CD14-positive monocyte (primary cell): ENCODE measurements at regions not wholly inside any gene's neighbourhood (a gene's known extent, or its start where the extent isn't known, plus 50 kb on each side); places are given as distances from the start of the nearest gene placed in this dataset.

ENCODE experiments used
- DNase-seq, 3 donors: peaks; one replicate each; pipeline ENCODE4 v3.0.0-alpha.2; 2011 to 2022
- H2AFZ ChIP-seq: 2 replicates; pipeline ENCODE4 v1.6.0; 2012; ENCODE audit warnings: mild to moderate bottlenecking, low read depth, low read length, inconsistent platforms; ENCODE audit not compliant: insufficient read depth, poor library complexity, severe bottlenecking
- H3K27ac ChIP-seq, 2 donors: 1 replicate in 1 of 2; 2 replicates in 1 of 2; pipeline ENCODE4 v1.5.1; 2012 to 2013; ENCODE audit warnings: low read length in 2 of 2, control low read depth in 1 of 2, inconsistent platforms in 1 of 2, low read depth in 1 of 2, mild to moderate bottlenecking in 1 of 2
- H3K27me3 ChIP-seq, 2 donors: one replicate each; pipeline versions ENCODE4 v1.6.0 to v1.6.1; 2011 to 2013; ENCODE audit warnings: low read length in 2 of 2; ENCODE audit not compliant: control insufficient read depth in 2 of 2, insufficient read depth in 2 of 2
- H3K36me3 ChIP-seq, 2 donors: replicated peaks in 1 of 2; 1 replicate in 1 of 2; 2 replicates in 1 of 2; pipeline versions ENCODE4 v1.5.1 to v1.6.1; 2012 to 2013; ENCODE audit warnings: low read length in 2 of 2, control low read depth in 1 of 2, inconsistent platforms in 1 of 2, mild to moderate bottlenecking in 1 of 2; ENCODE audit not compliant: insufficient read depth in 2 of 2, control insufficient read depth in 1 of 2
- H3K4me1 ChIP-seq, 2 donors: 1 replicate in 1 of 2; 2 replicates in 1 of 2; pipeline versions ENCODE4 v1.5.1 to v1.6.1; 2012 to 2013; ENCODE audit warnings: low read length in 2 of 2, control low read depth in 1 of 2, inconsistent platforms in 1 of 2, mild to moderate bottlenecking in 1 of 2, moderate library complexity in 1 of 2; ENCODE audit not compliant: insufficient read depth in 2 of 2, control insufficient read depth in 1 of 2
- H3K4me2 ChIP-seq: replicated peaks from 2 replicates; pipeline ENCODE3; 2012; ENCODE audit warnings: low read length, moderate library complexity, mild to moderate bottlenecking; ENCODE audit not compliant: poor library complexity, severe bottlenecking; ENCODE audit errors: extremely low read depth
- H3K4me3 ChIP-seq, 3 experiments: fragments of 200-600 bp in 1 of 3; sonication (generic) in 1 of 3; replicated peaks in 1 of 3; 1 replicate in 2 of 3; 2 replicates in 1 of 3; pipeline ENCODE4 v1.5.1; 2011 to 2013; ENCODE audit warnings: low read length in 3 of 3, mild to moderate bottlenecking in 3 of 3, control low read depth in 2 of 3, low read depth in 2 of 3, inconsistent platforms in 1 of 3, moderate library complexity in 1 of 3
- H3K79me2 ChIP-seq: 2 replicates; pipeline ENCODE4 v1.6.0; 2012; ENCODE audit warnings: mild to moderate bottlenecking, control low read depth, inconsistent platforms, low read length, moderate library complexity; ENCODE audit not compliant: insufficient read depth
- H3K9ac ChIP-seq: 2 replicates; pipeline ENCODE4 v1.6.0; 2017; ENCODE audit warnings: low read length, mild to moderate bottlenecking; ENCODE audit not compliant: insufficient read depth, poor library complexity, severe bottlenecking
- H3K9me3 ChIP-seq, 2 donors: replicated peaks in 1 of 2; 1 replicate in 1 of 2; 2 replicates in 1 of 2; pipeline versions ENCODE4 v1.5.1 to v1.6.1; 2012 to 2013; ENCODE audit warnings: low read length in 2 of 2, control low read depth in 1 of 2; ENCODE audit not compliant: control insufficient read depth in 1 of 2, insufficient read depth in 1 of 2
- H4K20me1 ChIP-seq: 2 replicates; pipeline ENCODE4 v1.6.0; 2012; ENCODE audit warnings: mild to moderate bottlenecking, low read length, control low read depth, moderate library complexity; ENCODE audit not compliant: insufficient read depth
- H3K27ac Mint-ChIP-seq, 7 donors: one replicate each; pipeline ENCODE4 v1.8.0; 2020; ENCODE audit warnings: mild to moderate bottlenecking in 7 of 7, mixed read lengths in 7 of 7, moderate library complexity in 6 of 7, inconsistent platforms in 2 of 7
- H3K27me3 Mint-ChIP-seq, 3 donors: one replicate each; pipeline ENCODE4 v1.8.0; 2021 to 2022; ENCODE audit warnings: low read depth in 3 of 3, mild to moderate bottlenecking in 3 of 3, mixed read lengths in 3 of 3, moderate library complexity in 3 of 3, inconsistent platforms in 1 of 3
- H3K36me3 Mint-ChIP-seq, 2 donors: one replicate each; pipeline ENCODE4 v1.8.0; 2020; ENCODE audit warnings: mixed read lengths in 2 of 2, inconsistent platforms in 1 of 2, mild to moderate bottlenecking in 1 of 2
- H3K4me1 Mint-ChIP-seq: one replicate; pipeline ENCODE4 v1.8.0; 2020; ENCODE audit warnings: mild to moderate bottlenecking, mixed read lengths
- H3K4me3 Mint-ChIP-seq, 2 donors: one replicate each; pipeline ENCODE4 v1.8.0; 2020; ENCODE audit warnings: mild to moderate bottlenecking in 2 of 2, mixed read lengths in 2 of 2, moderate library complexity in 1 of 2
- H3K9me3 Mint-ChIP-seq, 7 donors: one replicate each; pipeline ENCODE4 v1.8.0; 2020 to 2022; ENCODE audit warnings: mixed read lengths in 7 of 7, mild to moderate bottlenecking in 6 of 7, moderate library complexity in 6 of 7, inconsistent platforms in 2 of 7
- WGBS: methylation state at CpG from one replicate; pipeline ENCODE4 v1.1.5; 2013; ENCODE audit warnings: missing lambda C conversion rate; ENCODE audit not compliant: insufficient coverage; 5-methylcytosine and 5-hydroxymethylcytosine counted together
- intact Hi-C, 2 donors: fragments of 100-400 bp; cut with micrococcal nuclease; formaldehyde crosslinking; loops; one replicate each; pipeline versions ENCODE4 v1.15.0 to v1.15.1; 2023
- TF ChIP-seq, protein P1 (sequence below): fragments of 200-600 bp; IDR thresholded peaks from one replicate; pipeline ENCODE4 v1.8.0; 2022; ENCODE audit warnings: antibody characterized with exemption, mild to moderate bottlenecking

GRCh38 chr12:30847259-30847658 lies 79.3 kb upstream of the TSPAN11 start:
- Mint-ChIP-seq H3K4me1 (peaks cover 9% of the 10 kb centered on the region), H3K9me3 (no peaks in the 10 kb centered on the region), H3K4me3 (no peak overlapping the region), H3K36me3 (no peaks in the 10 kb centered on the region), H3K27ac (no peak overlapping the region), H3K27me3 (peaks cover 4 to 5% (median 5%) of the 10 kb centered on the region in 3 donors)
- DNase-seq: peak; percentile 47 to 71 (median 56)
- Histone ChIP-seq H3K4me2 (no peak overlapping the region), H3K4me1 (peaks cover 0 to 4% of the 10 kb centered on the region in 2 donors), H3K27ac (no peak overlapping the region), H3K27me3 (no peaks in the 10 kb centered on the region), H3K79me2 (no peaks in the 10 kb centered on the region), H2AFZ (no peak overlapping the region), H4K20me1 (no peaks in the 10 kb centered on the region), H3K4me3 (no peak overlapping the region), H3K36me3 (no peaks in the 10 kb centered on the region), H3K9ac (no peak overlapping the region), H3K9me3 (no peaks in the 10 kb centered on the region)
- intact Hi-C loops: loop anchor here (5.0 to 10.0 kb wide), 2 partner anchors 388 to 425 kb away; no protein-coding TSS in a partner anchor
- TF ChIP-seq, protein P1, sequence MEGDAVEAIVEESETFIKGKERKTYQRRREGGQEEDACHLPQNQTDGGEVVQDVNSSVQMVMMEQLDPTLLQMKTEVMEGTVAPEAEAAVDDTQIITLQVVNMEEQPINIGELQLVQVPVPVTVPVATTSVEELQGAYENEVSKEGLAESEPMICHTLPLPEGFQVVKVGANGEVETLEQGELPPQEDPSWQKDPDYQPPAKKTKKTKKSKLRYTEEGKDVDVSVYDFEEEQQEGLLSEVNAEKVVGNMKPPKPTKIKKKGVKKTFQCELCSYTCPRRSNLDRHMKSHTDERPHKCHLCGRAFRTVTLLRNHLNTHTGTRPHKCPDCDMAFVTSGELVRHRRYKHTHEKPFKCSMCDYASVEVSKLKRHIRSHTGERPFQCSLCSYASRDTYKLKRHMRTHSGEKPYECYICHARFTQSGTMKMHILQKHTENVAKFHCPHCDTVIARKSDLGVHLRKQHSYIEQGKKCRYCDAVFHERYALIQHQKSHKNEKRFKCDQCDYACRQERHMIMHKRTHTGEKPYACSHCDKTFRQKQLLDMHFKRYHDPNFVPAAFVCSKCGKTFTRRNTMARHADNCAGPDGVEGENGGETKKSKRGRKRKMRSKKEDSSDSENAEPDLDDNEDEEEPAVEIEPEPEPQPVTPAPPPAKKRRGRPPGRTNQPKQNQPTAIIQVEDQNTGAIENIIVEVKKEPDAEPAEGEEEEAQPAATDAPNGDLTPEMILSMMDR: peak; percentile 88
- WGBS: no CpG with 5 or more reads among the region's 3 CpGs

- H3K4me1 Mint-ChIP-seq: peaks cover 7% of the 10 kb centered on the region
- TF ChIP-seq, protein P1: no peak
- Histone ChIP-seq H3K9me3 (no peaks in the 10 kb centered on the region), H3K27me3 (no peaks in the 10 kb centered on the region), H3K27ac (no peak overlapping the region), H3K36me3 (no peaks in the 10 kb centered on the region), H4K20me1 (no peaks in the 10 kb centered on the region), H3K4me1 (peaks cover 0 to 4% of the 10 kb centered on the region in 2 donors), H3K9ac (no peak overlapping the region), H3K4me2 (no peak overlapping the region), H3K79me2 (no peaks in the 10 kb centered on the region), H3K4me3 (no peak overlapping the region), H2AFZ (no peak overlapping the region)
- WGBS: 94% methylated on average over 2 of the region's 4 CpGs
- no peak overlapping the region for H3K27ac Mint-ChIP-seq
- H3K36me3 Mint-ChIP-seq: no peaks in the 10 kb centered on the region
- peaks cover 4 to 5% (median 5%) of the 10 kb centered on the region in 3 donors for H3K27me3 Mint-ChIP-seq
- H3K4me3 Mint-ChIP-seq: no peak overlapping the region
- intact Hi-C loops: loop anchor here (5.0 to 10.0 kb wide), 2 partner anchors 388 to 426 kb away; no protein-coding TSS in a partner anchor
- no peaks in the 10 kb centered on the region for H3K9me3 Mint-ChIP-seq
- no peak for DNase-seq
These were observed 79.8 kb upstream of the TSPAN11 start for GRCh38 chr12:30846776-30847175.
